ENCODE measurements at regions not wholly inside any gene's neighbourhood (a gene's known extent, or its start where the extent isn't known, plus 50 kb on each side); places are given as distances from the start of the nearest gene placed in this dataset.
A peak's percentile ranks its signal among the peaks of the same experiment; 100 is the strongest.

DNA sequence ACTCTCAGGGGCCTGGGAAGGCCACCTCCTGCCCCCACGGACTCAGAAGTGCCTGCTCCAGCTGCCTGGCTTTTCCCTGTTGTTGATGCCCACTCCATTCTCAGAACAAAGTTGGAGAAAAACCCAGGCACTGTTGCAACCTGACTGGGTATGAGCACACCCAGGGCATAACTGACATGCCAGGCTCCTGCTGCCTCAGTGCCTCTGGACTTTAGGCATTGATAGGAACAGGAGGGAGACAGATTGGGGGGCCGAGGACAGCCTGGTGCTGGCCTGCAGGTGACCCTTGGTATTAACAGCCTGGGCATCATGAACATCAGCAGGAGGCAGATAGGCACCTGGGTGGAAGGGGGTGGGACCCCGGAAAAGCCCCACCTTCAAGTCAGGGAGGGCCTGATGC, 685.9 kb upstream of the CDH10 start:
- no peaks in the 10 kb centered on the region for H3K9me3 ChIP-seq
- POLR2A ChIA-PET = no interaction called here
- DNase-seq (ENCODE audit: low read depth in 1 of 2, low spot score in 1 of 2) (no peak), ATAC-seq (no peak), FAIRE-seq (no peak)
- no peaks in the 10 kb centered on the region for H3K4me1 ChIP-seq
- no peak overlapping the region for H3K4me2 ChIP-seq
- CTCF ChIA-PET = no interaction called here
- no peak for TF ChIP-seq HOXB13 (CRISPR knock-in tag; IDR thresholded peaks at IDR 0.05; ENCODE audit: low read depth)
- TF ChIP-seq, protein P1, sequence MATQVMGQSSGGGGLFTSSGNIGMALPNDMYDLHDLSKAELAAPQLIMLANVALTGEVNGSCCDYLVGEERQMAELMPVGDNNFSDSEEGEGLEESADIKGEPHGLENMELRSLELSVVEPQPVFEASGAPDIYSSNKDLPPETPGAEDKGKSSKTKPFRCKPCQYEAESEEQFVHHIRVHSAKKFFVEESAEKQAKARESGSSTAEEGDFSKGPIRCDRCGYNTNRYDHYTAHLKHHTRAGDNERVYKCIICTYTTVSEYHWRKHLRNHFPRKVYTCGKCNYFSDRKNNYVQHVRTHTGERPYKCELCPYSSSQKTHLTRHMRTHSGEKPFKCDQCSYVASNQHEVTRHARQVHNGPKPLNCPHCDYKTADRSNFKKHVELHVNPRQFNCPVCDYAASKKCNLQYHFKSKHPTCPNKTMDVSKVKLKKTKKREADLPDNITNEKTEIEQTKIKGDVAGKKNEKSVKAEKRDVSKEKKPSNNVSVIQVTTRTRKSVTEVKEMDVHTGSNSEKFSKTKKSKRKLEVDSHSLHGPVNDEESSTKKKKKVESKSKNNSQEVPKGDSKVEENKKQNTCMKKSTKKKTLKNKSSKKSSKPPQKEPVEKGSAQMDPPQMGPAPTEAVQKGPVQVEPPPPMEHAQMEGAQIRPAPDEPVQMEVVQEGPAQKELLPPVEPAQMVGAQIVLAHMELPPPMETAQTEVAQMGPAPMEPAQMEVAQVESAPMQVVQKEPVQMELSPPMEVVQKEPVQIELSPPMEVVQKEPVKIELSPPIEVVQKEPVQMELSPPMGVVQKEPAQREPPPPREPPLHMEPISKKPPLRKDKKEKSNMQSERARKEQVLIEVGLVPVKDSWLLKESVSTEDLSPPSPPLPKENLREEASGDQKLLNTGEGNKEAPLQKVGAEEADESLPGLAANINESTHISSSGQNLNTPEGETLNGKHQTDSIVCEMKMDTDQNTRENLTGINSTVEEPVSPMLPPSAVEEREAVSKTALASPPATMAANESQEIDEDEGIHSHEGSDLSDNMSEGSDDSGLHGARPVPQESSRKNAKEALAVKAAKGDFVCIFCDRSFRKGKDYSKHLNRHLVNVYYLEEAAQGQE (IDR thresholded peaks at IDR 0.05) = no peak
- TF ChIP-seq RCOR1 (IDR thresholded peaks at IDR 0.05; ENCODE audit: low read depth, low read length) = no peak
- TF ChIP-seq, protein P2, sequence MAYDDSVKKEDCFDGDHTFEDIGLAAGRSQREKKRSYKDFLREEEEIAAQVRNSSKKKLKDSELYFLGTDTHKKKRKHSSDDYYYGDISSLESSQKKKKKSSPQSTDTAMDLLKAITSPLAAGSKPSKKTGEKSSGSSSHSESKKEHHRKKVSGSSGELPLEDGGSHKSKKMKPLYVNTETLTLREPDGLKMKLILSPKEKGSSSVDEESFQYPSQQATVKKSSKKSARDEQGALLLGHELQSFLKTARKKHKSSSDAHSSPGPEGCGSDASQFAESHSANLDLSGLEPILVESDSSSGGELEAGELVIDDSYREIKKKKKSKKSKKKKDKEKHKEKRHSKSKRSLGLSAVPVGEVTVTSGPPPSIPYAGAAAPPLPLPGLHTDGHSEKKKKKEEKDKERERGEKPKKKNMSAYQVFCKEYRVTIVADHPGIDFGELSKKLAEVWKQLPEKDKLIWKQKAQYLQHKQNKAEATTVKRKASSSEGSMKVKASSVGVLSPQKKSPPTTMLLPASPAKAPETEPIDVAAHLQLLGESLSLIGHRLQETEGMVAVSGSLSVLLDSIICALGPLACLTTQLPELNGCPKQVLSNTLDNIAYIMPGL (CRISPR knock-in tag; IDR thresholded peaks at IDR 0.05; ENCODE audit: borderline replicate concordance) = no peak
- TF ChIP-seq CHD2 (IDR thresholded peaks at IDR 0.05; ENCODE audit: low read length, partially characterized antibody) = no peak
- no peak for TF ChIP-seq NPAS2 (CRISPR knock-in tag; IDR thresholded peaks at IDR 0.05; ENCODE audit: borderline replicate concordance)
- TF ChIP-seq MYC (IDR thresholded peaks at IDR 0.05; ENCODE audit: borderline replicate concordance, low read length) = no peak
- TF ChIP-seq JUN (IDR thresholded peaks at IDR 0.05) = no peak
- no peak for TF ChIP-seq RARB (CRISPR knock-in tag; IDR thresholded peaks at IDR 0.05)
- TF ChIP-seq TP53 (CRISPR knock-in tag; IDR thresholded peaks at IDR 0.05) = no peak
- no peak for TF ChIP-seq BHLHE40 (IDR thresholded peaks at IDR 0.05; ENCODE audit: low read depth, low read length)
- TF ChIP-seq, protein P3, sequence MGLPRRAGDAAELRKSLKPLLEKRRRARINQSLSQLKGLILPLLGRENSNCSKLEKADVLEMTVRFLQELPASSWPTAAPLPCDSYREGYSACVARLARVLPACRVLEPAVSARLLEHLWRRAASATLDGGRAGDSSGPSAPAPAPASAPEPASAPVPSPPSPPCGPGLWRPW (IDR thresholded peaks at IDR 0.05) = no peak
- TF ChIP-seq SMC3 (IDR thresholded peaks at IDR 0.05) = no peak
- TF ChIP-seq, protein P4, sequence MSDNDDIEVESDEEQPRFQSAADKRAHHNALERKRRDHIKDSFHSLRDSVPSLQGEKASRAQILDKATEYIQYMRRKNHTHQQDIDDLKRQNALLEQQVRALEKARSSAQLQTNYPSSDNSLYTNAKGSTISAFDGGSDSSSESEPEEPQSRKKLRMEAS (IDR thresholded peaks at IDR 0.05) = no peak
- TF ChIP-seq FOSB (CRISPR knock-in tag; IDR thresholded peaks at IDR 0.05) = no peak
- TF ChIP-seq ESRRA (IDR thresholded peaks at IDR 0.05; ENCODE audit: borderline replicate concordance, low read length) = no peak
- TF ChIP-seq HDAC2 (IDR thresholded peaks at IDR 0.05) = no peak
- TF ChIP-seq POLR2AphosphoS2 (conservative IDR thresholded peaks at IDR 0.05; ENCODE audit: low read length) = no peak
- TF ChIP-seq, protein P5, sequence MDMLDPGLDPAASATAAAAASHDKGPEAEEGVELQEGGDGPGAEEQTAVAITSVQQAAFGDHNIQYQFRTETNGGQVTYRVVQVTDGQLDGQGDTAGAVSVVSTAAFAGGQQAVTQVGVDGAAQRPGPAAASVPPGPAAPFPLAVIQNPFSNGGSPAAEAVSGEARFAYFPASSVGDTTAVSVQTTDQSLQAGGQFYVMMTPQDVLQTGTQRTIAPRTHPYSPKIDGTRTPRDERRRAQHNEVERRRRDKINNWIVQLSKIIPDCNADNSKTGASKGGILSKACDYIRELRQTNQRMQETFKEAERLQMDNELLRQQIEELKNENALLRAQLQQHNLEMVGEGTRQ (IDR thresholded peaks at IDR 0.05) = no peak
- H3K27ac ChIP-seq = no peak overlapping the region
- WGBS (ENCODE audit: missing lambda C conversion rate) = 11% methylated on average over 3 of the region's 3 CpGs
- no peak overlapping the region for H3K4me3 ChIP-seq

DNA sequence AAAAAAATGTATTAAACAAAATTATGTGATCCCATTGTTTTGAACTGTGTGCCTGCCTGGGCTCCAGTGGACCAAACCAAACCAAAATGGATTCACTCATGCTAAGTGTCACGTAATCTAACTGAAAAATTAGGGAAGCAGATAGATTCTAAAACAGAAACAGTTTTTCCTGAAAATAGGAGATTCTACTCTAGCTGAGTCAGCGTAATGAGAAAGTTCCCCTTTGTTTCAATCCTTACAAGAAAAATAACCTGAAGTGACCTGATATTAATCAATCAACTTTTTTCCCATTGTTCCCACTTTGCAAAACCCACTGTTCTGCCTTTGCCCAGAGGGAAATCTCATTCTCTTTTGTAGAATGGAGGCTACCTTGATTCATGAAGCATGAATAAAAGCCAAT, 682.4 kb upstream of the CDH10 start:
- DNase-seq (ENCODE audit: low read depth in 1 of 2, low spot score in 1 of 2) = no peak
- FAIRE-seq = no peak
- ChIA-PET CTCF (no interaction called here), POLR2A (no interaction called here)
- Histone ChIP-seq H3K27ac (no peak overlapping the region), H3K4me3 (no peak overlapping the region), H3K4me1 (no peaks in the 10 kb centered on the region), H3K9me3 (no peaks in the 10 kb centered on the region), H3K4me2 (no peak overlapping the region)
- TF ChIP-seq MAFK (IDR thresholded peaks at IDR 0.05; ENCODE audit: partially characterized antibody) = peak; percentile 87
- TF ChIP-seq, protein P6, sequence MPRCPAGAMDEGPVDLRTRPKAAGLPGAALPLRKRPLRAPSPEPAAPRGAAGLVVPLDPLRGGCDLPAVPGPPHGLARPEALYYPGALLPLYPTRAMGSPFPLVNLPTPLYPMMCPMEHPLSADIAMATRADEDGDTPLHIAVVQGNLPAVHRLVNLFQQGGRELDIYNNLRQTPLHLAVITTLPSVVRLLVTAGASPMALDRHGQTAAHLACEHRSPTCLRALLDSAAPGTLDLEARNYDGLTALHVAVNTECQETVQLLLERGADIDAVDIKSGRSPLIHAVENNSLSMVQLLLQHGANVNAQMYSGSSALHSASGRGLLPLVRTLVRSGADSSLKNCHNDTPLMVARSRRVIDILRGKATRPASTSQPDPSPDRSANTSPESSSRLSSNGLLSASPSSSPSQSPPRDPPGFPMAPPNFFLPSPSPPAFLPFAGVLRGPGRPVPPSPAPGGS (IDR thresholded peaks at IDR 0.05) = no peak
- no peak for ATAC-seq
- WGBS (ENCODE audit: missing lambda C conversion rate) = 52% methylated on average over 2 of the region's 2 CpGs
